NOMO-1 treated with dmso at 0.1 percent for 144 hours (cell line): ENCODE measurements at regions not wholly inside any gene's neighbourhood (a gene's known extent, or its start where the extent isn't known, plus 50 kb on each side); places are given as distances from the start of the nearest gene placed in this dataset.

Experiments used
- DNase-seq: peaks from one replicate; lab custom pipeline; 2025; ENCODE audit not compliant: unreplicated experiment; lab: John Stamatoyannopoulos, UW

DNA sequence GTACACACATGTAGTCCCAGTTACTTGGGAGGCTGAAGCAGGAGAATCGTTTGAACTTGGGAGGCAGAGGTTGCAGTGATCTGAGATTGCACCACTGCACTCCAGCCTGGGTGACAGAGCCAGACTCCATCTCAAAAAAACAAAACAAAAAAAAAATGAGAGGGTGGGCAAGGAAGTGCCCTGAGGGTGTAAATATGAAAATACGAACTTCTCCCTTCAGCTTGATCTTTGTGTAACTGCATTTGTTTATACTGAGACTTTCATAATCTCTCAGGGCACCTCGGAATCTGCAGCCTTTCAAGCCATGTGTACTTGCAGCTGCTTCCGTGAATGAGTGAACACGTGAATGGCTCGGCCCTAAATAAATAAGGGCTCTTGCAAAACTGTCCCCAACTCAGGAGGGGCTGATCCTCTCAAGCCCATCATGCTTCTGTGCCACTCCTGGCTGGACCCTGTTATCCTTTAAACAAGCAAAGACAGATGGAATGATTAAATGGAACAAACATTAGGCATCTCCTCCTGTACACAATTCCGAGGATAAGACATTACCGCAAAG is 96.8 kb downstream of the BOD1L2 start:
- no peak for DNase-seq

DNA sequence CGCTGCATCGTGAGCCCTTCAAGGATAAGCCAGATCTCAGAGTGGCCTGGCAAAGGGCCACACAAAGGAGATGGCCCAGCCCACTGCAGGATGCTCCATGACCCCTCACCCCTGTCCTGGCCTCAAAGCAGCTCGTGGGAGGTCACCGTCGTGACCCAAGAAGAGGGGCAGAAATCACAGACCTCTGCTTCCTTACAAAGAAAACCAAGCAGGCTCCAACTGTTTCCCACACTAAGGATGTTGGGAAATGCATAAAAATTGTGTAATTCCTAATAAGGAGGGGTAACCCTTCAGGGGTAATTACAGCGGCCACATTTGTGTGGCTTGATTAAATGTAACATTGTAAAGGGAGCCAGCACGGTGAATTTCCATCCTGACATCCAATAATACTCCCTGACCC is 102.3 kb downstream of the BOD1L2 start:
- peak; percentile 15 for DNase-seq

- DNase-seq, result no peak
Observed at GRCh38 chr18:57249883-57250282, 102.5 kb upstream of the ST8SIA3 start.

DNA sequence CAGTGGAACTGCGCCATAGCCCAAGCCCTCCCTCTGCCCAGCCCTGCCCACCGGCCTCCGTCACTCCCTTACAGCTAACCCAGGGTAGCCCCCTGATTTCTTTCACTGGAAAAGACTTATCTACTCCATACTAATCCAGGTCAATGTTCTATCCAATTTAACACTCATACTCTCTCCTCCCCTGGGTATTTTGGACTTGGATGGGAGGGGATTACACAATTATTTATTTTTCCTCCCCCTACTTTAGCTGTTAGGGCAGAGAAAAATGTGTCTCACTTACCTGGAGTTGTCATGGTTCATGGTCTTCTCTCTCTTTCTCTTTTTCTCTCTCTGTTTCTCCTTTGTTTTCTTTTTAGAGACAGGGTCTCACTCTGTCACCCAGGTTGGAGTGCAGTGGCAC is 100.6 kb upstream of the ST8SIA3 start:
- DNase-seq, result no peak

DNA sequence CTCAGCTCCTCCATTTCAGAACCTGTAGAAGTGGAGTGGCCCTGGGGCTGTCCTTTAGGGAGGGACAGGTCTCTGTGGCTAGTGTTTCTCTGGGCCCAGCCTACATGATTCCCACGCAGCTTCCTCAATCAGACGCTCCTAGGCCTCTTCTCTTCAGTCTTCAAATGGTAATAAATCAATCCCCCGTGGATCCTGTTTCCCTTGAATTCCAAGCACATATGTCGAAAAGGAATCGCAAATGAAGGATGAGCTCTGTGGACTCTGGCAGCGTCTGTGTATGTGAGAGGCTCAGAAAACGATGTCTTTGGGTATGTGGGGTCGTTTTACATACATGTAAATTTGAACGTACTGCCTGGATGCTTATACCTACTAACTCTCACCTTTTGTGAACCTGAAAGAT is 98.5 kb upstream of the ST8SIA3 start:
- no peak for DNase-seq

DNA sequence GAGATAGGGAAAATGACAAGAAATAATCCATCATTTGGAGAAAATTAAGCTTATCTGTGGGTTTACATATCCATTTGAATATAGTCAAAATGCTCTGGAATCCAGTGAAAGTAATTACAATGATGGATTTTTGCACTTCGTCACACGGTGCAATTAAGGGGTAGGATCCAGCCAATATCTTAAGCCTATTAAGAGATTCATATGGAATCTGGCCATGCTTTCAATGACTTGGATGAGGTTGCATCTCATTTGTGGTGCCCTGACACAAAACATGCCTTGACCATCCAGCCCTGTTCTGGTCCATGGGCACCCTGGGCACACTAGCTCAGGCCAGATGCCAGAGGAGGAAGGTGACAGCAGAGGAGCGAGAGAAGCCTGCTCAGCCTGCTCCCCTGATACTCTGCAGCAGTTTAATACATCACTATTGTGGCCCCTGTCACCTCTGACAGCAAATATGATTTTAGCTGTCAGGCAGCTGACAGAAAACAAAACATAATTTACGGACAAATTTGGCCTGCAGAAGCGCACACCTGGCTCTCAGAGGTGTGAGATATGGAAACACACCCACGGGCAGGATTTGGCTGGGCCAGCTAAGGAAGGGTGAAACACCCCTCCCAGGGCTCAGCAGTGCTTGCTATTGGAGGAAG is 94.1 kb upstream of the ST8SIA3 start:
- DNase-seq, result no peak

DNA sequence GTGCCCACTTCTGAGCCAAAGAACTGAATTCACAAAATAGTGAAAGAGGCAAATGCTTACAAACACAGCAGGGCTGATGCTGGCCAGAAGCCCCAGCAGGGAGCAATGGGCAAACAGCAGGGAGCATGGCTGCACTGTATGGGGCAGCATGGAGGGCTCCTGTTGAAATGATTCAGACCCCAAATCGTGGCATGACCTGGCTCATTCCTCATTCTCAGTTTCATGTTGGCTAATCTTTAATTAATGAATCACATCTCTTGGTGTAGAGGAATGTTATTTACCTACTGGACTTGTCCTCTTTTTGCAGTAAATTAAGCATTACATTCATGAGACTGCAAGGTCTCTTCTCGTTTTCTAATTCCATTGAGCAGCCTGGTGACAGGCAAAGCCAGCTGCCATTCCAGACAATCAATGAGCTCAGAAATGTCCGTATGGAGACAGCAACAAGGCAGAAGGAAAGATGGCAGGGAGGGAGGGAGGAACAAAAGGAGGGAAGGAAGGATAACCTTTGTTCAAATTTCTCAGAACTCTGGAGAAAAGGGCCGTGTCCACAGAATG is 84.9 kb upstream of the ST8SIA3 start:
- no peak for DNase-seq

GRCh38 chr18:57269756-57270155 is 82.6 kb upstream of the ST8SIA3 start:
- DNase-seq, result no peak

DNA sequence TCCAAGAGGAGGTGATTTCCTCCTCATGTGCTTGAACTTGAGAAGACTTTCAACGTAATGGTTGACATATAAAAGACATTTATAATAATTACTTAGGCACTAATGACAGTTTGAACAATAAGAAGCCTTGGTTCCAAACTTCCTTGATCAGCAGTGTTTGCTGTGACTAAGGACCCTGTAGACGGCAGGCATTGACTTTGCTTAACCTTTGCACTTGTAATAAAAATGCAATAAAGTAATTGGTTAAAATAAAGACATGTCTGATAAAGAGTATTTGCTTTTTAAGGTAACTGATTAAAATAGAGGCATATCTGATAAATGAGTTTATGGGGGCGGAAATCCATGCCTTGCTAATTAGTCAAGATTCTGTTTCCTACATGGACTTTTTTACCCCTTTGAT is 82.2 kb upstream of the ST8SIA3 start:
- no peak for DNase-seq

GRCh38 chr18:57273194-57273593 is 79.2 kb upstream of the ST8SIA3 start:
- DNase-seq, result no peak

GRCh38 chr18:57275111-57275510 is 77.2 kb upstream of the ST8SIA3 start:
- DNase-seq, result no peak

DNA sequence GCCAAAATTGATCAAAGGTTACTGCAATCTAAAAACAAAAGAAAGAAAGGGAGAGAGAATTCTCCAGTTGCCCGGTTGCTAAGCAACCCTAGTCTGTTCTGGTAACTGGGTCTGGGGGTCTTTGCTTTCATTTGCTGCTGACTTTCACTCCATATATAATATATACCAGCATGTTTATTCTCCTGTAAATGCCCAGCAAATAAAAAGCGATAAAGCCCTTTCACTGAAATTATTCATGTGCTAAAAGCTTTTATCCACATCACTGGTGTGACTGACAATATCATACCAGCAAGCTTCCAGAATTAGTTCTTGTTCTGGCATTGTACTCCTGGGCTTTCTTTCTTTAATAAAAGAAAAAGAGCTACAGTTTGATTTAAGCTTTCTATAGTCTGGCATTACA is 75.5 kb upstream of the ST8SIA3 start:
- no peak for DNase-seq

GRCh38 chr18:57278933-57279332 is 73.4 kb upstream of the ST8SIA3 start:
- no peak for DNase-seq

DNA sequence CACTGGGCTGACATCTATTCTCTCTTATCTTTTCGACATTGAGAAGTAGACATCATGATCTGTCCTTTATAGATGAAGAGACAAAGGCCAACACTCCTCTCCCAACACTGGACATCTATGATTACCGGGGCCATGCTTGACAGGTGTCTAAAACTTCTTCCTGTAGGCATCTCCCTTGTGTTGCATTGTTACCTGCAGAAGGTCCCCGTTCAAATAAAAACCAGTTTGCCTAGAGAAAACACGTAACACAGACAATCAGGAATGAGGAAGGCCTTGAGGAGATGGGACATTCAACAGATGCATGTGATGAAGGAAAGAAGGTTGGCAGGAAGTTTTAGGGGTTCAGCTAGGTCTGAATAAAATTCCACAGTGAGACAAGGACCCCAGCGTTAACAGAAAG is 70.8 kb upstream of the ST8SIA3 start:
- no peak for DNase-seq

- no peak for DNase-seq
Observed at GRCh38 chr18:57286949-57287348, 65.4 kb upstream of the ST8SIA3 start.

GRCh38 chr18:57287766-57288165 is 64.6 kb upstream of the ST8SIA3 start:
- no peak for DNase-seq

- no peak for DNase-seq
Observed at GRCh38 chr18:57294547-57294946, 57.8 kb upstream of the ST8SIA3 start.

DNA sequence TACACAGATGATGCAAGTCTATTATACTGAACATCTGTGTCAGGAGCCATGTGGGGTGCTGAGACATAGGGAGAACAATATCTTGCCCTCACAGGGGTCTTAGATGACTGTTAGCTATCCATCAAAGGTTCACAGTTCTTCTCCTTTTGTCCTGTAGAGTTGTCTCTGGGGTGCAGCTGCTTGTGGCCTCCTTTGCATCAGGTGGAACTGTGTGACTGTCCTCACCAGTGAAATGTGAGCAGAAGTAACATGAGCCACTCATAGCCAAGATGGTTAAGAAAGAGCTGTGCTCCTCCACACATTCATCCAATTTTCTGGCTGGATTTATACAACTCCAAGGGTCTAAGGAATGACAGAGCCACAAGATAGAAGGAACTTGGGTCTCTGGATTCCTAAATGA is 56.0 kb upstream of the ST8SIA3 start:
- no peak for DNase-seq

- no peak for DNase-seq
Observed at GRCh38 chr18:57297306-57297705, 55.1 kb upstream of the ST8SIA3 start.

GRCh38 chr18:57299931-57300330 is 52.4 kb upstream of the ST8SIA3 start:
- DNase-seq, result no peak

DNA sequence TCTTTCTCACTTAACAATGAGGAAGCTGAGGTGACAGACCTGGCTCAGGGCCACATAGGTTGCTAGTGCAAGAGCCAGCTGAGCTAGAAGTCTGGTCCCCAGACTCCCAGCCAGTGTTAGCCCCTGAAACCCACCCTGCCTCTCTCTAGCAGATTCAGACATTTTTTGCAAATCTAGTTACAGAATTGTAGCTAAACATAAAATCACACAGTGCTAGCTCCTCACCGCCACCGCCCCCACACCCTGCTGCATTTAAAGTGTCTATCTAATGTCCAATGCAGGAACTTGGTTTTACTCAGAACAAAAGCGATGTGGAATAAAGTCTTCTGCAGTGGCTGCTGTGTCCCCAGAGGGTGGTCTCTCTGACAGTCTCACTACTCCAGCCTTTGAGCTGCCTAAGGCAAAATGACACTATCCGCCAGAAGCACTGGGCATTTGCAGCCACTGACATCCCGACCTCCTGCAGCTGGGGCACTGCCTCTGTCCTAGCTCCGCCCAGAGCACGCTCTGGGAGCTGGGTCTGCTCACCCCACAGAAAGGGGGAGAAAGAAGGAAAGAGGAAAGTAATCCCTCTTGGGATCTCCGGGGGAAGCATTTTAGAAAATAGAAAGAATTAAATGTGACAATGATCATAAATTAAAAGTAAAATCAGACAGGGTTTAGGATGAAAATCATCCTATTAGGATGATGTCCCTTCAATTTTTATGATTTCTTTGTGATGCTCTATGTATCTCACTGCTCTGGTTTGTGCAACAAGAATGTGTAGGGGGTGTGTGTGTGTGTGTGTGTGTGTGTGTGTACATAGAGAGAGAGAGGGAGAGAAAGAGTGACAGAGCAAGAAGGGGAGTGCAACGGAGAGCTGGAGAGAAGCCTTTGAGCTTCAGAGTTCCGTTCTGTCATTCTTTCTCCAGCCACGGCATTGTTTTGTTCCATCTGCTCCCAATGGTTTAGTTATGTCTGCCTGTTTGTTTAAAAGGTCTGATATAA is 50.5 kb upstream of the ST8SIA3 start:
- DNase-seq, result no peak
